ENCODE measurements at regions not wholly inside any gene's neighbourhood (a gene's known extent, or its start where the extent isn't known, plus 50 kb on each side); places are given as distances from the start of the nearest gene placed in this dataset.
A peak's percentile ranks its signal among the peaks of the same experiment; 100 is the strongest.

- DNase-seq = no peak
Observed at GRCh38 chr2:22530131-22530530, 854.8 kb upstream of the KLHL29 start.

- no peak for DNase-seq
Observed at GRCh38 chr2:22536133-22536532, 848.8 kb upstream of the KLHL29 start.

- DNase-seq = no peak
Observed at GRCh38 chr2:22554453-22554852, 830.5 kb upstream of the KLHL29 start.

- DNase-seq = no peak
Observed at GRCh38 chr2:22557406-22557805, 827.6 kb upstream of the KLHL29 start.

GRCh38 chr2:22560021-22560420 is 825.0 kb upstream of the KLHL29 start:
- DNase-seq = no peak

- peak in 2 of 51 donors; percentile 0 to 34 for DNase-seq
Observed at GRCh38 chr2:22579341-22579740, 805.6 kb upstream of the KLHL29 start.

- no peak for DNase-seq
Observed at GRCh38 chr2:22582107-22582506, 802.9 kb upstream of the KLHL29 start.

GRCh38 chr2:22596306-22596705 is 788.7 kb upstream of the KLHL29 start:
- no peak for DNase-seq

- no peak for DNase-seq
Observed at GRCh38 chr2:22600156-22600555, 784.8 kb upstream of the KLHL29 start.

- no peak for DNase-seq
Observed at GRCh38 chr2:22600999-22601398, 784.0 kb upstream of the KLHL29 start.

GRCh38 chr2:22604136-22604535 is 780.8 kb upstream of the KLHL29 start:
- DNase-seq = no peak

- no peak for DNase-seq
Observed at GRCh38 chr2:22616031-22616430, 768.9 kb upstream of the KLHL29 start.

- DNase-seq = no peak
Observed at GRCh38 chr2:22623620-22624019, 761.4 kb upstream of the KLHL29 start.

- DNase-seq = peak in 1 of 51 donors; percentile 2
Observed at GRCh38 chr2:22626621-22627020, 758.4 kb upstream of the KLHL29 start.

GRCh38 chr2:22628221-22628620 is 756.8 kb upstream of the KLHL29 start:
- no peak for DNase-seq

- no peak for DNase-seq
Observed at GRCh38 chr2:22628906-22629305, 756.1 kb upstream of the KLHL29 start.

GRCh38 chr2:22634167-22634566 is 750.8 kb upstream of the KLHL29 start:
- no peak for DNase-seq

GRCh38 chr2:22656426-22656825 is 728.6 kb upstream of the KLHL29 start:
- no peak for DNase-seq

- no peak for DNase-seq
Observed at GRCh38 chr2:22673529-22673928, 711.5 kb upstream of the KLHL29 start.

GRCh38 chr2:22683914-22684313 is 701.1 kb upstream of the KLHL29 start:
- DNase-seq = no peak

GRCh38 chr2:22690096-22690495 is 694.9 kb upstream of the KLHL29 start:
- DNase-seq = no peak

GRCh38 chr2:22691666-22692065 is 693.3 kb upstream of the KLHL29 start:
- DNase-seq = peak in 2 of 51 donors; percentile 4 to 5

- DNase-seq = no peak
Observed at GRCh38 chr2:22692746-22693145, 692.2 kb upstream of the KLHL29 start.

- DNase-seq = no peak
Observed at GRCh38 chr2:22694300-22694699, 690.7 kb upstream of the KLHL29 start.

GRCh38 chr2:22694856-22695255 is 690.1 kb upstream of the KLHL29 start:
- DNase-seq = no peak

Data from hypothalamus (tissue), 51 donors.